GM18909 (cell line): ENCODE measurements at regions not wholly inside any gene's neighbourhood (a gene's known extent, or its start where the extent isn't known, plus 50 kb on each side); places are given as distances from the start of the nearest gene placed in this dataset.

Source experiments
- ATAC-seq: cut with Tn5 transposase; IDR thresholded peaks from one replicate; pipeline ENCODE4 v1.9.1; 2021; ENCODE audit warnings: mild to moderate bottlenecking; ENCODE audit not compliant: unreplicated experiment, poor library complexity

DNA sequence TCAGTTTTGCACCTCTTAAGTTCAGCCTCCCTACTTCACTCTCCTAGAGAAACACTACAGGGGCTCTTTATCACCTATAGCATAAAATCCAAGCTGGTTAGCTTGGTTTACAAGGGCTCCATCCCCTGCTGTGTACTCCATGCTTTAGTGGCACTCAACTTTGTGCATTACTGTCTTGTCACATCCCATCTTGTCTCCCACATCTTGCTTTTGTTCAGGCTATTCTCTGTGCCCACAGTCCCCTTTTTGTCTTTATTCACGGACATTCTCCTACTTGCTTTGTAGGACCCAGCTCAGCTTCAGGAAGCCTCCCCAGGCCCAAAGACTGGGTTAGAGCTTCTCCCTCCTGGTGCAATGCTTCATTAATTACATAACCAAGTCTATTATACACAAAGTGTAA, 107.9 kb upstream of the SPACA1 start:
- no peak for ATAC-seq

- no peak for ATAC-seq
Measured at GRCh38 chr6:87938287-87938686, 109.4 kb upstream of the SPACA1 start.

GRCh38 chr6:87936065-87936464, 111.6 kb upstream of the SPACA1 start:
- ATAC-seq: no peak

GRCh38 chr6:87935196-87935595, 112.4 kb upstream of the SPACA1 start:
- no peak for ATAC-seq

- ATAC-seq: no peak
Measured at GRCh38 chr6:87932361-87932760, 115.3 kb upstream of the SPACA1 start.

DNA sequence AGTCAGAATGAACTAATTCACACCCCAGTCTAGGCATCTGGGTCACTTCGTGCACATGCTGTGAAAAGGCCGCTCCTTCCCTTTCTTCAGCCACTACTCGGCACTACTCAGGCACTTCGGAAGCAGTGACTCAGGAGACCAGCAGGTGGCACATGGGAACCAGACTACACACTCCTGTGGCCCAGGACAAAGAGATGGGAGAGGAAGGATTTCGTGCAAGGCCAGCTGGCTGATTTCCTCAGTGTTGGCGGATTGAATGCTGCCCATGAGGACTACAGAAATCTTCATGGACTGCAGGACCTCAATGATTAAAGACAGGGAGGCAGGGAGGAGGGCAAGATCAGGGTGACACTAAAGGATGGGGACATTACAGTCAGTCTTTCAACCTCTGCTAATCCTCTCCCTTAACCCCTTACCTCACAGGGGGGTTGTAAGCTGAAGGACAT, 117.8 kb upstream of the SPACA1 start:
- peak; percentile 66 for ATAC-seq

DNA sequence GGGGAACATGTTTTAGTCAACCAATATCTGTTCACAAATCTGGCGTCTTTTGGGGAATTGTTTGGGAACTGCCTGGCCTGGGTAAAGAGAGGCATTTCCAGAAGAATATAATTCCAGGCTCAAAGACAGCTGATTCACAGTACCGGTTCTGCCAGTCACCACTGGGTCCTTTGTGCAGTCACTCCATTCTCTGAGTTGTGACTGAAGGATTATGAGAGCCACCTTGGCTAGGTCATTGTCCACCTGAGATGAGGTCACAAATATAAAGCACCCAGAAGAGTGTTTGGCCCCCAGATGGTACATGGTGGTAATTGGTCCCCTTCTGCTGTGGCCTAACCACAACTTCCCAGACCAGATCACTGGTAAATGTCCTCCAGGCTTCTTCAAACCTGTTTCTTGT, 121.0 kb upstream of the SPACA1 start:
- ATAC-seq: no peak

DNA sequence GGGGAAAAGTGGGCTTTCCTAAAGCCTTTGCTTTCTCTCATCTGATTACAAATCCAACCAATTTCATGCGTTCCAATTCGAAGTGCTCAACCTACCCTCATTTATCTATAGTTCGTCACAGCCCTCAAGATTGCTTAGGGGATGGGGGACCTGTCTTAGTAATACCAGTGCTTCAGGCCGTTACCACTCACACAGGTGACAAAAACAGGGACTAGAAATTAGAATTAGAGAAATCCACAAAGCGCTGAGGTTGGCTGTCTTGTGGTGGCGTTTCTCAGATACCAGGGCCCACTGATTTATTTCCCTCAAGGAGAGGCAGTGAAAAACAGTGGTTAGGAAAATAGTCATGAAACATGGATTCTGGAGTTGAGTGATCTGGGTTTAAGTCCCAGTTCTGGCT, 121.6 kb upstream of the SPACA1 start:
- ATAC-seq: no peak

DNA sequence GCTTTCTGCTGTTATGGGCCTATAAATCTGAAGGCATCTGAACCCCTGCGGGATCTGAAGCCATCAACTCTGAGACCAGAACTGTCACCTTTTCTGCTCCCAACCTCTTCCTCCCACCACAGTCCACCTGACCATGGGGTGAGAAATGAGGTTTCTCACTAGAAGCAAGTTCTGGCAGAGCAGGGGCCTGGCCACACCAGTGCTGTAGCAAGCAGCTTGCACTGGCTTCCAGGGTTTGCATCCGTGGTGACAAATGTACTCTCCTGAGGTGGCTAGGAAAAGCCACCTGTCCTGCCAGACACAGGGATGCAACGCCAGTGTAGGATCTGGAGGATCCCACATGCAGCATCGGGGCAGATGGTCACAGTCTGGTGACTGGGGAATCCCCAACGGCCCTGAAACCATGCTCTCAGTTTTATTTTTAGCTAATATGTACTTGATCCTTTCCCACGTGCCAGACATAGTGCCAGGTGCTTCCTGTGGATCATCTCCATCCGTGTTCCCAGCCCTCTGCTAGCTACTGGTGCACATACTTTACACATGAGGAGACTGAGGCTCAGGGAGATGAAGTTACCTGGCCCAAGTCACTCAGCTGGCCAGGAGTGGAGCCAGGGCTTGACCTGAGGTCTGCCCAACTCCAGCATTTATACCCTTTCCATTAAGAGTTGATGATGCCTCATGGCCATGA, 122.1 kb upstream of the SPACA1 start:
- ATAC-seq: peak; percentile 60

DNA sequence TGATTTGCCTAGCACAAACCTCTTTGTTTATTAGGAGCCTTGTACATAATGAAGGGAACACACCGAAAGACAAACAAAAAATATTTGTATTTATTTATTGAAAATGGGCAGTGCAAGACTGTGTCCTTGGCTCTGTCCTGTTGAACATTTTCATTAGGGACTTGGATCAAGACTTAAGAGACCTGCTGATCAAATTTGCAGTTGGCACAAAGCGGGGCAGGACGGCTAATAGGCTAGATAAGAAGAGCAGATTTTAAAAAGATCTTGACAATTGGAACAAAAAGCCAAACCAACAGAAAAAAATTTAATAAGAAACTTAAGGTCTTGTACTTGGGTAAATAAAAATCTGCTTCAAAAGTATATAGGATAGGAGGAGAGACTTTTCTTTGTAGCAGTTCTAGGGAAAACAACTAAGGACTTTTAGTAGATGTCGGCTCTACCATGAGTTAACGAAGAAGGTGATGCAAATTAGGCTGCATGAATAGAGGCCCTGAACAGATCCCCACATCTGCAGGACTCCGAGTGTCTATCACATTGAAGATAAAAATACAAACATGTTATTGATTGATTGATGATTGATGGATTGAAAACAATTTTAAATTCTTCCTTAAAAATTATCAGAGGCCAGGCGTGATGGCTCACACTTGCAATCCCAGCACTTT, 124.1 kb upstream of the SPACA1 start:
- no peak for ATAC-seq

DNA sequence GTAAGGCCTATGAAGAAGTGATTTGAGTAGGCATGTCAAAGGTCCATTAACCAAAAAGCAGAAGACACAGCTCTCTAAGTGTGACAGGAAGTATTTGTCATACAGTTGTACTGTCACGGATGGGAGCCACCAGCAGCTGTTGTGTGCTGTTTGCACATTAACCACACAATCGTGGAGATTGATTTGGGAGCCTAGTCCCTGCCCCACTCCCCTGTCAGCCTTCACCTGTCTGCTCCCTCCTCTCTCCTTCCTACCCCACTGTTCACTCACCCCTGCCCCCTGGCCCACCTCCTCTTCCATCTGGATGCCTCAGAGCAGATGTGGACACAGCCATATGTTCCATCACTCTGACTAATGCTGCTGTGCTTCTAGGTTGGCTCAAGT, 124.7 kb upstream of the SPACA1 start:
- peak; percentile 82 for ATAC-seq

GRCh38 chr6:87922196-87922946, 125.3 kb upstream of the SPACA1 start:
- peak; percentile 9 for ATAC-seq

- ATAC-seq: no peak
Measured at GRCh38 chr6:87921034-87921433, 126.6 kb upstream of the SPACA1 start.

DNA sequence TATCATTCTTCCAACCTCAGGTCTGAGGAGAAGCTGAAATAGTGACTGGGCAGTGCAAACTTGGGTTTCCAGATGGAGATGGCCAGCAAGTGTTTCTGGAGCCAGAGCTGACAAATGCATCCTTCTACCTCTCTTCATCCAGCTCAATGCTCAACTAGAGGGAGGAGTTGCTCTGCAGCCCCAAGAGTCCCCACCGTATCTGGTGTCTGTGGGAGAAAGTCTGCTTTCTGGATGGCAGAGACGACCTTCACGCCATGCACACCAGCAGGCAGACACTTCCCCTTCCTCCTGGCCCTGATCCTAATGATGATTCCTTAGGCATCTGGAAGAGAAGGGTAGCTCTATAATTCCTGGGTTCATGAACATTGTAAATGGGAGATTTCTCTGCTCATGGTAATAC, 127.4 kb upstream of the SPACA1 start:
- ATAC-seq: no peak

DNA sequence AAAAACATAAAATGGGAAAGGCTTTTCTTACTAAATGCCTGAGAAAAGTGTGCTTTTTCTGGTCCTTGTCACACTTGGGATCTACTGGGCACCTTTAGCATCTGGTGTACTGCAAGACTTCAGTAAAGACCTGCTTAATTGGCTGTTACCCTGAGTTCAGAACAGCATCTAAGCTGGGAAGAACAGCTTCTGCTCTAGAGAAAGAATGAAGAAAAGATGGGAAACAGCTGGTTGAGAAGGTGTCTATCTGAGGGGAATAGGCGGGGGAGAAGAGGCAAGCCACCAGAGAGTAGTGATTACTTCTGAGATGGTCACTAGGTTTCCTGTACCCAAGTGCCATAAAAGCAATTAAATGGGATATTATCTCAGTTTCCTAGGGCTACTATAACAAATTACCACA, 128.2 kb upstream of the SPACA1 start:
- ATAC-seq: no peak

GRCh38 chr6:87919001-87919400, 128.6 kb upstream of the SPACA1 start:
- no peak for ATAC-seq

GRCh38 chr6:87918461-87918941, 129.1 kb upstream of the SPACA1 start:
- no peak for ATAC-seq

GRCh38 chr6:87917886-87918285, 129.8 kb upstream of the SPACA1 start:
- no peak for ATAC-seq

DNA sequence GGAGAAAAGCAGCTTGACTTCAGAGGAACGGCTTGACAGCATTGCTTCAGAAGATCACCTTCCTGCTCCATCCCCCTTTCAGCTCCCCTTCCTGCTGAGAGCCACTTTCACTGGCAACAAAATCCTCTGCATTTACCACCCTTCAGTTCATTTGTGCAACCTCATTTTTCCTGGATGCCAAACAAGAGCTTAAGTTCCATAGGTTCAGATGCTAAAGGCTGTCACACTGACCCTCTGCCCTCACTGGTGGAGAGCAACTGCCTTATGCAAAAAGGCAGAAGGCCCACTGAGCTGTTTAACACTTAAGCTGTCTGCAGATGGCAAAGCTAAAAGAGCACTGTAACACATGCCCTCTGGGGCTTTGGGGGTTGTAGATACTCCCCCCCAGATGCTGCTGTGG, 131.2 kb upstream of the SPACA1 start:
- no peak for ATAC-seq

- ATAC-seq: no peak
Measured at GRCh38 chr6:87914637-87915395, 132.8 kb upstream of the SPACA1 start.

GRCh38 chr6:87913974-87914373, 133.7 kb upstream of the SPACA1 start:
- no peak for ATAC-seq
